Activated CD8-positive, alpha-beta T cell treated with anti-CD3 and anti-CD28 coated beads, Interleukin-2, amount 10 ng/mL, durations not matched to agents 7 days and 5 days (primary cell): ENCODE measurements at regions not wholly inside any gene's neighbourhood (a gene's known extent, or its start where the extent isn't known, plus 50 kb on each side); places are given as distances from the start of the nearest gene placed in this dataset.

Experiments
- ATAC-seq: fragments of 150-1000 bp; cut with Tn5 transposase; one replicate; pipeline ENCODE4 v1.10.0; 2021; ENCODE audit warnings: moderate library complexity
- CTCF ChIA-PET: fragments of 350-600 bp; sonication (Branson Sonifier 250); formaldehyde crosslinking; loops from one replicate; lab custom pipeline; 2021; ENCODE audit warnings: antibody characterized with exemption; lab: Charles Lee
- POLR2A ChIA-PET: fragments of 350-600 bp; sonication (Branson Sonifier 250); formaldehyde crosslinking; loops from one replicate; lab custom pipeline; 2021; ENCODE audit warnings: antibody characterized with exemption; lab: Charles Lee
- DNase-seq: peaks from one replicate; pipeline ENCODE4 v3.0.0-alpha.2; 2020
- H3K27ac Mint-ChIP-seq: one replicate; pipeline ENCODE4 v1.8.0; 2021; ENCODE audit warnings: mild to moderate bottlenecking, mixed read lengths
- H3K27me3 Mint-ChIP-seq: one replicate; pipeline ENCODE4 v1.8.0; 2021; ENCODE audit warnings: low read depth, mixed read lengths
- H3K36me3 Mint-ChIP-seq: one replicate; pipeline ENCODE4 v1.8.0; 2021; ENCODE audit warnings: low read depth, mixed read lengths
- H3K4me1 Mint-ChIP-seq: one replicate; pipeline ENCODE4 v1.8.0; 2021; ENCODE audit warnings: low read depth, mixed read lengths
- H3K4me3 Mint-ChIP-seq: one replicate; pipeline ENCODE4 v1.8.0; 2021; ENCODE audit warnings: mild to moderate bottlenecking, mixed read lengths
- H3K9me3 Mint-ChIP-seq: one replicate; pipeline ENCODE4 v1.8.0; 2022; ENCODE audit warnings: mixed read lengths; ENCODE audit not compliant: insufficient read depth

DNA sequence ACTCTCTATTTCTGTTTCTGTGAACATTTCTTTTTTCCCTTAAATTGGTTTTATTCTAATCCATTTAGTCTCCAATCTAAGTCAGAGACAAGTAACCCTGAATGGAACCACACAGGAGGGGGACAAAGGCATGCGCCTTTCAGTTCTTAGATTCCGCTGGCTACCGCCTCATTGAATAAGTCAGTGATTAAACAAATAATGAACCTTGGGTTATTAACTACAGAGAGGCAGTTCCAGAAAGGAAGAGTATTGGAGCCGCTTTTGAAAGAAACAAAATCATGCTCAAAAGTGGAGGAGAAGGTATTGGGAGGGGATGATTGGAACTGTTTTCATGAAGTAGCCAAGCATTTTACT, 459.8 kb upstream of the DAB1 start:
- ChIA-PET CTCF (no interaction called here), POLR2A (no interaction called here)
- H3K36me3 Mint-ChIP-seq: no peaks in the 10 kb centered on the region
- H3K4me3 Mint-ChIP-seq: no peak overlapping the region
- H3K9me3 Mint-ChIP-seq: no peaks in the 10 kb centered on the region
- no peak overlapping the region for H3K27ac Mint-ChIP-seq
- ATAC-seq: no peak
- no peaks in the 10 kb centered on the region for H3K27me3 Mint-ChIP-seq
- no peak for DNase-seq
- H3K4me1 Mint-ChIP-seq: no peaks in the 10 kb centered on the region

DNA sequence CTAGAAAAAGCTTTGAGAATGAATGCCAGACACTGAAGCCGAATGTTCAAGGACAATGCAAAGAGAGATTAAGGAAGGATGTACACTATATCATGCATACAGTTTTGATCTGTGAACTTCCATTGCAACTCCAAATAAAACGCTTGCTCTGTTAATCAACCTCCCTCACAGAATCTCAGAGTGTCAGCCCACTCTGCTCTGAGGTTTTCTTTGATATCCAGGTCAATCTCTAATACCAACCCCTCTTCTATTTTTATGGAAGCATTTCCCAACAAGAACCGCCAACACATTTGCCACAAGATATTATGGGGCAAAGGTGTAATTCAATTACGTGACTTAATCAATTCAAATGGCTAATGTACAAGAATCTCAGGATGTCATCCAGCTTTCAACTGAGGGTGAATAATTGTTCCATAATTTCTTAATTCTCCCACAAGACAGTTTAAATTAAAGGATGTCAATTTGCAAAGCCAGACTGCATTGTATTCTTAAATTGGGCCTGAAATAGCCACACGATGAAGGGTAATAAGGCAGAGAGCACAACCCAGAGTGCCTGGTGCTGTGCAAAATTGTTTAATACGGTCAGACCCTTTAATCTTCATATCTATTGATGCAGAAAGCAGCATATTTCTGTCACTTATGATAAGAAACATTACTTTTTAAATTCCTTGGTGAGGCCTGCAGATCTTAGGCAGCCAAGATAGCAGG, 459.2 kb upstream of the DAB1 start:
- Mint-ChIP-seq H3K4me1 (no peaks in the 10 kb centered on the region), H3K4me3 (no peak overlapping the region), H3K36me3 (no peaks in the 10 kb centered on the region), H3K27ac (no peak overlapping the region), H3K9me3 (no peaks in the 10 kb centered on the region), H3K27me3 (no peaks in the 10 kb centered on the region)
- ATAC-seq: no peak
- ChIA-PET POLR2A (no interaction called here), CTCF (no interaction called here)
- DNase-seq: no peak

DNA sequence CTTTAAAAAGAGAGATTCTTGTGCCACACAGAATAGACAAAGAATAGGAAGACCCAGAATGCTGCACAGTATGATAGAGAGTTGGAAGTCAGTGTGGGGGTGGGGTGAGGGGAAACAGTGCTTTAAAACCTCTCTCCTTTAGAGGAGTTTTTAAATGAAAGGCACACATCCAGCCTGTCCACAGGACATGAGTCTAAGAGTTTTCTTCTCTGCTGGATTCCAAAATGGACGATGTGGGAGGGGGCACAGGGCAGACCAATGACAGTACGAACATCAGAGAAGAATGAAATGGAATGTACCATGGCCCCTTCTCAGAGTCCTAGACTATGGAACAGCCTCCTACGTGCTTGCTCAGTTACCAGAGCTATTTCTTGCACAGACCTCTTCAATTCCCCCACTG, 458.2 kb upstream of the DAB1 start:
- no peak for ATAC-seq
- Mint-ChIP-seq H3K36me3 (no peaks in the 10 kb centered on the region), H3K27me3 (no peaks in the 10 kb centered on the region), H3K9me3 (no peaks in the 10 kb centered on the region), H3K4me1 (no peaks in the 10 kb centered on the region), H3K27ac (no peak overlapping the region), H3K4me3 (no peak overlapping the region)
- no peak for DNase-seq
- POLR2A ChIA-PET: no interaction called here
- CTCF ChIA-PET: no interaction called here

DNA sequence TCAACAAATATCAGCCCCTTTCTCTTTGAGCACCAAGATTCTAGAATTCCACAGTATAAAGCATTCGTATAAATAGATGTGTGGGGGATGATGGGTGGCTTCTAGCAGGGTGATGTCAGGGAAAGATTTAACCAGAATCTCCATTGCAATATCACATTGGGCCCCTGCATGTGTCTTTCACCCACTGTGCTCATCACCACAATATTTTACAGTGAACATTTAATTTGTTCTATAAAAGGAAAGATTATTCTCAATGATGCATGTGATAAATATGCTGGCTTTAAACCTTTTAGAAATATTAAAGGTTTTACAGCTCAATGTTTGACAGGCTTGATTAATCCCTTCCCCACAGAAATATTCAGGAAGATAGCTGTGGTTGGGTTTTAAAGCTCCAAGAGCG, 457.8 kb upstream of the DAB1 start:
- H3K27ac Mint-ChIP-seq: no peak overlapping the region
- no peak overlapping the region for H3K4me3 Mint-ChIP-seq
- DNase-seq: no peak
- CTCF ChIA-PET: no interaction called here
- H3K36me3 Mint-ChIP-seq: no peaks in the 10 kb centered on the region
- no peak for ATAC-seq
- H3K27me3 Mint-ChIP-seq: no peaks in the 10 kb centered on the region
- no peaks in the 10 kb centered on the region for H3K4me1 Mint-ChIP-seq
- H3K9me3 Mint-ChIP-seq: no peaks in the 10 kb centered on the region
- POLR2A ChIA-PET: no interaction called here

DNA sequence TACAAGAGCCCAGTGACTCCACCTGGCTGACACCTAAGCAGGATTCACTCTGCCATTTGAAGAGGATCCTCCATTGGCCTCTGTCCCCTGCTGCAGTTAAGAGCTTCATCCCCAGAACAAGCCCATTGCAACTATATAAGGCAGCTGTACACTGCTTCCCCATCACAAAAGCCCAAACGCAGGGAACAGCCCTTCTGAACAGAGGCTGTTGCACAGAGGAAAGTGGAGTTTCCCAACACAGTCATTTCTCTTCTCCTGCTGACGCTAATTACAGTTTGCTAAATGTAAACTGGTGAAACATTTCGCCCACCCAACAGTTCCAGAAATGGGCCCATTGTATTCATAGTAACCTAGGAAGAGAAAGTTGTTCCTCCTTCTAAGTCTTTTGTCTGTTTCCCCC, 455.8 kb upstream of the DAB1 start:
- CTCF ChIA-PET: no interaction called here

DNA sequence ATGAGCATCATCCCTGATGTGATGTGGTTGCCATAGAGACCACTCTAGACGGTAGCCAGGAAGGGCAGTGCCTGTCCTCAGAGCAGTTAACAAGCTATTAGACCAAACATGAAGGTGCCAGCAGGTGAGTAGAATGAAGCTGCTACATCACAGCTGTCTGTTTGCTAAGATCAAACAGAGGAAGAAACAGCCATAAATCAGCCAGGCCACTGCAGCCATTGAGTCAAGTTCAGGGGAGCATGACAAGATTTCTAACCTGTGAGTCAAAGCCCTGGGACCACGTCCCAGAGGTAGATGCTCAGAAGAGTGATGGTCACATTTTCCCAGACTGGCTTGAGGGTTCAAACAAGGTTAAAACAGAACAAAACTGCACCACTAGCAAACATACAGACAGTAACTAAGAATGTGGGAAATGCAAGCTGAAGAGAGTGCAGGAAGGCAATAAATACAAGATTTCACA, 450.6 kb upstream of the DAB1 start:
- POLR2A ChIA-PET: no interaction called here
- CTCF ChIA-PET: no interaction called here
- Mint-ChIP-seq H3K27me3 (no peaks in the 10 kb centered on the region), H3K36me3 (no peaks in the 10 kb centered on the region), H3K4me3 (no peak overlapping the region), H3K4me1 (no peaks in the 10 kb centered on the region), H3K9me3 (no peaks in the 10 kb centered on the region), H3K27ac (no peak overlapping the region)
- ATAC-seq: no peak
- DNase-seq: no peak

More for the DNA sequence above, 455.8 kb upstream of the DAB1 start:
- no peak for ATAC-seq
- H3K36me3 Mint-ChIP-seq: no peaks in the 10 kb centered on the region
- POLR2A ChIA-PET: no interaction called here
- H3K4me1 Mint-ChIP-seq: no peaks in the 10 kb centered on the region
- H3K9me3 Mint-ChIP-seq: no peaks in the 10 kb centered on the region
- H3K4me3 Mint-ChIP-seq: no peak overlapping the region
- no peak overlapping the region for H3K27ac Mint-ChIP-seq
- DNase-seq: no peak
- H3K27me3 Mint-ChIP-seq: no peaks in the 10 kb centered on the region

DNA sequence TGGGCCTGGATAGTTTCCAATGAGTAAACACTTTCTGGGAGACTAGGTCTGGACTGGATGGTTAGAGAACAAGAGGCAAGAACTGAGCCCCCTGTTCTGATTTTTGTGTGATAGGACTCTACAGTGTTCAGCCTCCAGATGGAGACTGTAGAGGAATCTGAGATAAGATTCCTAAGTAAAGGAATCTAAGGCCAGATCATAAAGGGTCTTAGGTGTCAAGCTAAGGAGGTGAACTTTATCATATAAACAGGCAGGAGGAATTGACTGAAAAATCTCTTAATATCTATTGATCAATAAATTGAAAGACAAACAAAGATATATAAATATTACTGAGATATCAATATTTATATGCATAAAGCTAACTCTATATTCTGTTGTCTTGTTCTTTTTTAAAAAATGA, 449.1 kb upstream of the DAB1 start:
- ChIA-PET POLR2A (no interaction called here), CTCF (no interaction called here)
- Mint-ChIP-seq H3K36me3 (no peaks in the 10 kb centered on the region), H3K27ac (no peak overlapping the region), H3K4me3 (no peak overlapping the region), H3K4me1 (no peaks in the 10 kb centered on the region), H3K27me3 (no peaks in the 10 kb centered on the region), H3K9me3 (no peaks in the 10 kb centered on the region)
- ATAC-seq (no peak), DNase-seq (no peak)

DNA sequence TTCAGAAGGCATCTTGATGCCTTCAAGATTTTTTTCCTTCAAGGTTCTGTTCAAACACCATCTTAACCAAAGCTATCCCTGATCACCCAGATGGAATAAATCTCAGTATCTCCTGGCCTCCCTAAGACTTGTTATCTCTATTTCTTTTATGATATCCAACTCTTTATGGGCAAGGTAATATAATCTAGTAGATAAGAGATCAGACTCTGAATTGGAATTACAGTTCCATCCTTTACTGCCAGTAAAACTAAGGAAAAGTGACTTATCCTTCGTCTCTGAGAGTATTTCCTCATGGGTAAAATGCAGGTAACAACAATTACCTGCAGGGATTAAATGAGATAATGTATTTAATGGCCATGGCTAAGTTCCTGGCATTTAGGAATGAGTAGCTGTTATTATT, 445.0 kb upstream of the DAB1 start:
- H3K4me1 Mint-ChIP-seq: no peaks in the 10 kb centered on the region
- H3K9me3 Mint-ChIP-seq: no peaks in the 10 kb centered on the region
- CTCF ChIA-PET: no interaction called here
- no peak overlapping the region for H3K4me3 Mint-ChIP-seq
- DNase-seq (no peak), ATAC-seq (no peak)
- no peak overlapping the region for H3K27ac Mint-ChIP-seq
- POLR2A ChIA-PET: no interaction called here
- no peaks in the 10 kb centered on the region for H3K36me3 Mint-ChIP-seq
- no peaks in the 10 kb centered on the region for H3K27me3 Mint-ChIP-seq

DNA sequence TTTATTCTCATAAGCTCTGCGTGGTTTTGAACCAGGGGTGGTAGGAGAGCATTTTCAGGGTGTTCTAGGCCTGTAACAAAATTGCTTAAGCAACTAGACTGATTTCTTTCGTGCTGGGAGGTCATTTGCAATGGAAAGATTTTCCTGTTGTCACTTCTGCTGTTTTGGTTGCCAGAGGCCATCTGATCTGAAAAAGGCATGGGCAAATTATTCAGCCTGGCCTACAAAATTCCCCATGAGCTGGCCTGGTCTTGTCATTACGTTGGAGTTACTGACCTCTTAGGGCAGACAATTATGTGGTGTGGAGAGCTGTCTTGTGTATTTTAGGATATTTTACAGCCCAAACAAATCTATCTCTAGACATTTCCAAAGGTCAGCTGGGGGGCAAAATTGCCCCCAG, 444.4 kb upstream of the DAB1 start:
- no peaks in the 10 kb centered on the region for H3K9me3 Mint-ChIP-seq
- no peaks in the 10 kb centered on the region for H3K36me3 Mint-ChIP-seq
- H3K4me3 Mint-ChIP-seq: no peak overlapping the region
- DNase-seq (no peak), ATAC-seq (no peak)
- no peaks in the 10 kb centered on the region for H3K27me3 Mint-ChIP-seq
- CTCF ChIA-PET: no interaction called here
- POLR2A ChIA-PET: no interaction called here
- no peaks in the 10 kb centered on the region for H3K4me1 Mint-ChIP-seq
- H3K27ac Mint-ChIP-seq: no peak overlapping the region

DNA sequence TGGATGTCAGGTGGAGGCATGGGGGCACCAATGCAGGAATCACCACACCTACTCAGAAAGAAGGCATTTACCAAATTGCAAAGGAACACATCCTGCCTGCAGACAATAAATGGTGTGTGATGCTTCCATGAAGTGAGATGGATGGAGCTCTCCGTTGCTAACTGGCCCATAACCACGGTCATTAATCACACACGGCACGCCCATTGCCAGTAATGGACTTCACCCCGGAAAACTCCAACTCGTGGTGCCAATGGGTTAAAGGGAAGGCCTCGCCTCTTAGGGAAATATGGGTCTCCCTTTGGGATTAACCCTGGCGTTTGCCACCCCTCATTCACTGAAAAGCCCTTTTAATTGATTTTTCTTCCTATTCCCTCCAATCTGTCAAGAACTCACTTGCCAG, 443.1 kb upstream of the DAB1 start:
- POLR2A ChIA-PET: no interaction called here
- no peak overlapping the region for H3K4me3 Mint-ChIP-seq
- no peak overlapping the region for H3K27ac Mint-ChIP-seq
- no peaks in the 10 kb centered on the region for H3K4me1 Mint-ChIP-seq
- H3K27me3 Mint-ChIP-seq: no peaks in the 10 kb centered on the region
- H3K36me3 Mint-ChIP-seq: no peaks in the 10 kb centered on the region
- no peaks in the 10 kb centered on the region for H3K9me3 Mint-ChIP-seq
- no peak for ATAC-seq
- CTCF ChIA-PET: no interaction called here
- DNase-seq: no peak

DNA sequence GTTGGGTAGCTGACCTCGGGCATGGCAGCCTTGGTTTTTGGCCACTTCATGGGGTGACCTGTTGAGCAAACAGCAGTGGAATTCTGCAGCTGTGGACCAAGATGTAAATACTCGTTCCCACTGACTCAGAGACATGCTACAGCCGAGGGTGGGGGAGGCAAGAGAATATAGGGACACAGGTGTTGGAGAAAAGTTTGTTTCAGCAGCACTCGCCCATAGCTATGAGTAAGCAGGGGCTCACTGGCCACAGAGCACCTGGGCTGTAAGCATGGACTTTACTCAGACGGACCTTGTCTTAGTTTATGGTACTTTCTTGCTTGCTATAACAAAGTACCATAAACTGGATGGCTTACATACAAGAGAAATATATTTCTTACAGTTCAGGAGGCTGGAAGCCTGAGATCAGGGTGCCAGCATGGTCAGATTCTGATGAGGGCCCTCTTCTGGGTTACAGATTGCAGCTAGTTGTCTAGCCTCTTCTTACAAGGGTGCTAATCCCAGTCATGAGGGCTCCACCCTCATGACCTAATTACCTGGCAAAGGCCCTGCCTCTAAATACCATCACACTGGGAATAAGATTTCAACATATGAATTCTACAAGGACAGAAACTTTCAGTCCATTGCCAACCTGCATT, 437.2 kb upstream of the DAB1 start:
- ChIA-PET CTCF (no interaction called here), POLR2A (no interaction called here)
- H3K27me3 Mint-ChIP-seq: no peaks in the 10 kb centered on the region
- no peak overlapping the region for H3K4me3 Mint-ChIP-seq
- ATAC-seq: no peak
- H3K27ac Mint-ChIP-seq: no peak overlapping the region
- no peaks in the 10 kb centered on the region for H3K9me3 Mint-ChIP-seq
- no peaks in the 10 kb centered on the region for H3K36me3 Mint-ChIP-seq
- no peak for DNase-seq
- H3K4me1 Mint-ChIP-seq: no peaks in the 10 kb centered on the region

DNA sequence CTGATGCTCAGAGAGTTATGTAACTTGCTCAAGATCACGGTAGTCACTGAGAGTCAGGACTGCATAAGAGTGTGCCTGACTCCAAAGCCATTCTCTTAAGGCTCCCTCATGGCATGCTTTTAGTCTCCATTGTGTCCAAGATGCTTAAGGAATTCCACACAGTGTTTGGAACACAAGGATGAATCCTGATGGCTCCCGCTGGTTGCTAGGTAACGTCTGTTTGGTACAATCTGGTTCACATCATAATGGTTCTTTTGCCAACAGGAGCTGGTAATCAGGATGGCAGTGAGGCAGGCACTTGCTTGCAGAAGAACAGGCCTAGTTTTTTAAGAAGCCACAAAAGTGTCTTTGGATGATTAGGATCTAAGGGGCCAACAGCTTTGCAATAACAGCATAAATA, 436.5 kb upstream of the DAB1 start:
- H3K9me3 Mint-ChIP-seq: no peaks in the 10 kb centered on the region
- H3K4me1 Mint-ChIP-seq: no peaks in the 10 kb centered on the region
- no peak overlapping the region for H3K4me3 Mint-ChIP-seq
- no peak overlapping the region for H3K27ac Mint-ChIP-seq
- POLR2A ChIA-PET: no interaction called here
- H3K27me3 Mint-ChIP-seq: no peaks in the 10 kb centered on the region
- CTCF ChIA-PET: no interaction called here
- DNase-seq (no peak), ATAC-seq (no peak)
- no peaks in the 10 kb centered on the region for H3K36me3 Mint-ChIP-seq

DNA sequence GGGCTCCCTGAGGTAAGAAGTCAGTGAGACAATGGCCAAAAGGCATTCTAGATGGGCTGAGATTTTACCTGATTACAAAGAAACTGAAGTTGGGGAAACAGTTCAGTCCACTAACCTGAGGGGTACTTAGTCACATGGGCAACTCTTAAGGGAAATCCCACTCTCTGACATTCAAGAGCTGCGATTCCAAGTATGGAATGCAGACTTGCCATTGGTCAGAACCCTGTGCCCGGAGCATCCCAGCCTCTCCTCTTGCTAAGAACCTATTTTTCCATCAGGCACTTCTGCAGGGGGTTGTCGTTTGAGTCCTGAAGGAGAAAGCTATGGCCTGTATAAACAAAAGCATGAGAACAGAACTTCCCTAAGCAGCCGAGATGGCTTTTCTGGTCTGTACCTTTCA, 434.9 kb upstream of the DAB1 start:
- Mint-ChIP-seq H3K4me1 (no peaks in the 10 kb centered on the region), H3K36me3 (no peaks in the 10 kb centered on the region), H3K27me3 (no peaks in the 10 kb centered on the region), H3K4me3 (no peak overlapping the region), H3K9me3 (no peaks in the 10 kb centered on the region), H3K27ac (no peak overlapping the region)
- POLR2A ChIA-PET: no interaction called here
- DNase-seq (no peak), ATAC-seq (no peak)
- CTCF ChIA-PET: no interaction called here
